SK-N-SH (cell line): ENCODE measurements at regions not wholly inside any gene's neighbourhood (a gene's known extent, or its start where the extent isn't known, plus 50 kb on each side); places are given as distances from the start of the nearest gene placed in this dataset.

Experiments used
- CTCF ChIA-PET: fragments of 300-600, 350-600 bp; formaldehyde crosslinking; extraction: SDS; loops from one replicate; lab custom pipeline; 2021; lab: Yijun Ruan, JAX
- POLR2A ChIA-PET: fragments of 350-600 bp; sonication (Branson Sonifier 250); formaldehyde crosslinking; extraction: SDS; loops from one replicate; lab custom pipeline; 2020; ENCODE audit warnings: antibody characterized with exemption, inconsistent platforms; lab: Yijun Ruan, JAX
- DNase-seq: peaks from one replicate; pipeline ENCODE4 v3.0.0; 2012
- H2AFZ ChIP-seq: fragments of 200-600 bp; sonication (generic); 2 replicates; pipeline ENCODE4 v1.8.1; 2016; ENCODE audit warnings: antibody characterized with exemption, mild to moderate bottlenecking, low read depth
- H3F3A ChIP-seq: fragments of 200-600 bp; sonication (generic); replicated peaks from 2 replicates; pipeline ENCODE3; 2016; ENCODE audit warnings: antibody characterized with exemption, mild to moderate bottlenecking; ENCODE audit not compliant: insufficient read depth
- H3K27ac ChIP-seq, 2 experiments: fragments of 200-500 bp in 1 of 2; fragments of 200-600 bp in 1 of 2; sonication (Bioruptor generic) in 1 of 2; sonication (generic), shearing (Covaris generic) in 1 of 2; 2 replicates each; pipeline versions ENCODE4 v1.5.1 to v1.6.1; 2014 to 2016; ENCODE audit warnings: low read depth in 2 of 2, inconsistent platforms in 1 of 2, low read length in 1 of 2, mild to moderate bottlenecking in 1 of 2, mixed read lengths in 1 of 2
- H3K27me3 ChIP-seq: fragments of 200-600 bp; sonication (generic), shearing (Covaris generic); 2 replicates; pipeline ENCODE4 v1.6.1; 2016; ENCODE audit warnings: mixed run types; ENCODE audit not compliant: insufficient read depth
- H3K36me3 ChIP-seq, 2 experiments: fragments of 200-500 bp in 1 of 2; fragments of 200-600 bp in 1 of 2; sonication (Bioruptor generic) in 1 of 2; sonication (generic) in 1 of 2; replicated peaks in 1 of 2; 2 replicates each; pipeline versions ENCODE3 to v1.5.1; 2014 to 2016; ENCODE audit warnings: low read length in 1 of 2, mild to moderate bottlenecking in 1 of 2; ENCODE audit not compliant: insufficient read depth in 2 of 2, control insufficient read depth in 1 of 2
- H3K4me1 ChIP-seq, 2 experiments: fragments of 200-500 bp in 1 of 2; fragments of 200-600 bp in 1 of 2; sonication (Bioruptor generic) in 1 of 2; sonication (generic), shearing (Covaris generic) in 1 of 2; 2 replicates each; pipeline versions ENCODE4 v1.5.1 to v1.6.1; 2014 to 2016; ENCODE audit warnings: low read depth in 1 of 2, low read length in 1 of 2, mixed run types in 1 of 2; ENCODE audit not compliant: insufficient read depth in 2 of 2, control insufficient read depth in 1 of 2
- H3K4me2 ChIP-seq: fragments of 200-600 bp; sonication (generic), shearing (Covaris generic); 2 replicates; pipeline ENCODE4 v1.6.1; 2017; ENCODE audit warnings: mixed run types
- H3K4me3 ChIP-seq, 2 experiments: fragments of 200-500 bp in 1 of 2; fragments of 200-600 bp in 1 of 2; sonication (Bioruptor generic) in 1 of 2; sonication (generic), shearing (Covaris generic) in 1 of 2; 2 replicates each; pipeline versions ENCODE4 v1.5.1 to v1.8.1; 2014 to 2016; ENCODE audit warnings: low read depth in 2 of 2, inconsistent platforms in 1 of 2, low read length in 1 of 2, mild to moderate bottlenecking in 1 of 2, mixed read lengths in 1 of 2, moderate library complexity in 1 of 2
- H3K79me2 ChIP-seq: fragments of 200-600 bp; sonication (generic); 2 replicates; pipeline ENCODE4 v1.8.1; 2017; ENCODE audit warnings: mild to moderate bottlenecking; ENCODE audit not compliant: insufficient read depth
- H3K9ac ChIP-seq: fragments of 200-600 bp; sonication (generic); 2 replicates; pipeline ENCODE4 v1.6.1; 2017; ENCODE audit warnings: mixed run types
- H3K9me2 ChIP-seq: fragments of 200-600 bp; sonication (generic); 2 replicates; pipeline ENCODE4 v1.6.1; 2017; ENCODE audit warnings: mixed run types
- H3K9me3 ChIP-seq: fragments of 200-600 bp; sonication (generic); 2 replicates; pipeline ENCODE4 v1.6.1; 2017; ENCODE audit warnings: mixed run types, mild to moderate bottlenecking, moderate library complexity
- H4K20me1 ChIP-seq: fragments of 200-600 bp; sonication (generic); 2 replicates; pipeline ENCODE4 v1.6.1; 2017; ENCODE audit warnings: mild to moderate bottlenecking, mixed run types; ENCODE audit not compliant: insufficient read depth
- CHD2 ChIP-seq: fragments of 150-350 bp; IDR thresholded peaks from 2 replicates; pipeline ENCODE4 v1.6.1; 2018; ENCODE audit warnings: low read length; ENCODE audit not compliant: partially characterized antibody
- CTCF ChIP-seq: fragments of 200-600 bp; sonication (generic); IDR thresholded peaks from 2 replicates; pipeline ENCODE4 v1.6.1; 2017; ENCODE audit warnings: antibody characterized with exemption, mild to moderate bottlenecking, moderate library complexity
- ELF1 ChIP-seq: IDR thresholded peaks from 2 replicates; pipeline ENCODE4 v1.4.0; 2012
- EP300 ChIP-seq, 2 experiments: IDR thresholded peaks; 2 replicates each; pipeline versions ENCODE4 v1.4.0 to v1.6.1; 2012; ENCODE audit warnings: borderline replicate concordance in 1 of 2, low read depth in 1 of 2, low read length in 1 of 2
- EZH2phosphoT487 ChIP-seq: fragments of 200-600 bp; sonication (generic); IDR thresholded peaks from 2 replicates; pipeline ENCODE4 v1.6.1; 2017; ENCODE audit warnings: low read depth, mixed run types, mild to moderate bottlenecking, antibody characterized with exemption, moderate library complexity, borderline replicate concordance
- FOSL2 ChIP-seq: IDR thresholded peaks from 2 replicates; pipeline ENCODE4 v1.4.0; 2012; ENCODE audit warnings: low read depth, mild to moderate bottlenecking, moderate library complexity, borderline replicate concordance
- FOXJ3 ChIP-seq: sonication (generic); formaldehyde crosslinking; IDR thresholded peaks from 2 replicates; pipeline ENCODE4 v1.5.1; 2020; ENCODE audit warnings: mild to moderate bottlenecking, missing genetic modification reagents
- MXI1 ChIP-seq: IDR thresholded peaks from 2 replicates; pipeline ENCODE4 v1.6.1; 2012; ENCODE audit warnings: mild to moderate bottlenecking, low read depth, low read length, improper control_type of control experiment
- PBX3 ChIP-seq: IDR thresholded peaks from 2 replicates; pipeline ENCODE4; 2012
- POLR2AphosphoS5 ChIP-seq: IDR thresholded peaks from 2 replicates; pipeline ENCODE4 v1.6.1; 2012; ENCODE audit warnings: low read depth, low read length
- RAD21 ChIP-seq: IDR thresholded peaks from 2 replicates; pipeline ENCODE4 v1.6.1; 2012; ENCODE audit warnings: mild to moderate bottlenecking, low read length
- RFX5 ChIP-seq: IDR thresholded peaks from 2 replicates; pipeline ENCODE4 v1.6.1; 2012; ENCODE audit warnings: mild to moderate bottlenecking, improper control_type of control experiment, low read length
- SMC3 ChIP-seq: IDR thresholded peaks from 2 replicates; pipeline ENCODE4 v1.6.1; 2012; ENCODE audit warnings: low read depth, low read length, improper control_type of control experiment
- TAF1 ChIP-seq: IDR thresholded peaks from 2 replicates; pipeline ENCODE4 v1.6.1; 2012; ENCODE audit warnings: low read depth, mild to moderate bottlenecking, low read length, moderate library complexity, borderline replicate concordance
- TCF12 ChIP-seq: IDR thresholded peaks from 2 replicates; pipeline ENCODE4 v1.4.0; 2012
- TEAD4 ChIP-seq: IDR thresholded peaks from 2 replicates; pipeline ENCODE4 v1.4.0; 2012; ENCODE audit warnings: mild to moderate bottlenecking, borderline replicate concordance; ENCODE audit not compliant: insufficient read depth
- USF2 ChIP-seq: fragments of 150-350 bp; IDR thresholded peaks from 2 replicates; pipeline ENCODE4 v1.6.1; 2017; ENCODE audit warnings: antibody characterized with exemption, low read length, low read depth, borderline replicate concordance
- WGBS: methylation state at CpG from one replicate; pipeline ENCODE4 v1.1.6; 2017; ENCODE audit warnings: low lambda C conversion rate; 5-methylcytosine and 5-hydroxymethylcytosine counted together

DNA sequence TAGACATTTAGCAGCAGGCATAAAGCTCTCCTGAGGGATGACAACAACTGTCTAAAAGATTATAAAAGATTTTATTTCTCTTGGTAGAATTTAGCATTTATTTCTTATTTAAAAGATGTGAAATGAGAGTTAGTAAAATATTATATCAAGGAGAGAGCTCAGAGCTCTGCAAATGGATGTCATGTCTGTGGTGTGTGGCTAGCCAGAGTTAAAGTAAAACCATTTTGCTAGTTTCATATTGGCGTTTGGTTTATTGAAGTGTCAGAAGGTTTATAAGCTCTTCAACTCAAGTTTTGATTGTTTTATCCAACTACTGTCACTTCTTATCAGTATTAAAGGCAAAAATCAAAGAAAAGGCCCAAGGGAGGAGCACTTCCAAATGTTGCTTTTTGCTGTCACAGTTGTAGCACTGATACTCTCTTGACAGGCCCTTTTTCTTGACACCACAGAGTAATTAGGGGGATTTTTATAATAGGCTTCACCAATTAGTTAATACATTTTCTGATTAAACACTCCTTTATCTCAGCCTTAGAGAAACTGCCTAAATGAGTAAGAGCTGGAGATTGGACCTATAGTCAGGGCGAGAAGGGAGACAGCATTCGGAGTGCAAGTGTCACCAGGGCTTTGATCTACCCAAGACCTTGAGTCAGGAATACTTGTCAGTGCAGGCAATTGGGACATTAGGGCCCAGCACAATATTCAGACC lies 233.9 kb downstream of the PTBP2 start:
- no peaks in the 10 kb centered on the region for H3K27me3 ChIP-seq
- H3K4me1 ChIP-seq, result no peaks in the 10 kb centered on the region
- H3K4me3 ChIP-seq, result no peak overlapping the region
- 63% methylated on average over 3 of the region's 3 CpGs for WGBS
- TF ChIP-seq CTCF, result no peak
- TF ChIP-seq RFX5, result no peak
- TF ChIP-seq CHD2, result no peak
- TF ChIP-seq, all 33 proteins: peak for 0
- Histone ChIP-seq H3K9me3 (no peaks in the 10 kb centered on the region), H3K9ac (no peak overlapping the region), H3K36me3 (no peaks in the 10 kb centered on the region), H3K4me2 (no peak overlapping the region), H3F3A (no peaks in the 10 kb centered on the region), H4K20me1 (no peaks in the 10 kb centered on the region), H3K9me2 (no peaks in the 10 kb centered on the region), H3K27ac (no peak overlapping the region), H2AFZ (no peak overlapping the region), H3K79me2 (no peaks in the 10 kb centered on the region)
- DNase-seq, result no peak
- CTCF ChIA-PET, result interaction anchor here (2.0 kb wide), 1 partner anchor 10 kb away, joined by 7 read pairs; no protein-coding TSS in a partner anchor
- POLR2A ChIA-PET, result no interaction called here

GRCh38 chr1:96962216-96962615 lies 240.6 kb downstream of the PTBP2 start:
- POLR2A ChIA-PET, result no interaction called here
- Histone ChIP-seq H3F3A (no peaks in the 10 kb centered on the region), H3K4me2 (no peak overlapping the region), H3K4me1 (peaks cover 0 to 5% of the 10 kb centered on the region in 2 experiments; a peak in 2 of 4 replicates), H3K4me3 (no peak overlapping the region), H4K20me1 (no peaks in the 10 kb centered on the region), H3K9ac (no peak overlapping the region), H2AFZ (no peak overlapping the region), H3K27ac (no peak overlapping the region), H3K36me3 (no peaks in the 10 kb centered on the region), H3K79me2 (no peaks in the 10 kb centered on the region), H3K9me3 (no peaks in the 10 kb centered on the region), H3K9me2 (no peaks in the 10 kb centered on the region), H3K27me3 (no peaks in the 10 kb centered on the region)
- no peak for DNase-seq
- TF ChIP-seq SMC3, result no peak
- no peak for TF ChIP-seq EZH2phosphoT487
- TF ChIP-seq FOSL2, result no peak
- no peak for TF ChIP-seq TAF1
- no peak for TF ChIP-seq USF2
- TF ChIP-seq TCF12, result no peak
- no peak for TF ChIP-seq ELF1
- no peak for TF ChIP-seq RAD21
- no peak for TF ChIP-seq POLR2AphosphoS5
- TF ChIP-seq TEAD4, result no peak
- no peak for TF ChIP-seq EP300 (IDR thresholded peaks at IDR 0.05; ENCODE audit: borderline replicate concordance in 1 of 2, low read depth in 1 of 2, low read length in 1 of 2)
- TF ChIP-seq PBX3, result no peak
- no peak for TF ChIP-seq MXI1
- no peak for TF ChIP-seq CTCF
- no peak for TF ChIP-seq CHD2
- no peak for TF ChIP-seq RFX5
- TF ChIP-seq FOXJ3 (CRISPR knock-in tag), result no peak
- 93% methylated on average over 2 of the region's 2 CpGs for WGBS
- CTCF ChIA-PET, result interaction anchor here (0.7 to 1.2 kb wide), 2 partner anchors 8 to 1091 kb away, joined by 3 read pairs; no protein-coding TSS in a partner anchor
